DOHH2 (cell line): ENCODE measurements at regions not wholly inside any gene's neighbourhood (a gene's known extent, or its start where the extent isn't known, plus 50 kb on each side); places are given as distances from the start of the nearest gene placed in this dataset.

Experiments
- H3F3A ChIP-seq: fragments of 200-600 bp; sonication (generic), shearing (Covaris generic); 2 replicates; pipeline ENCODE4 v1.6.0; 2016; ENCODE audit warnings: antibody characterized with exemption, mild to moderate bottlenecking; ENCODE audit not compliant: control insufficient read depth, insufficient read depth
- H3K27ac ChIP-seq: fragments of 200-600 bp; sonication (generic); 2 replicates; pipeline ENCODE4 v1.5.1; 2014; ENCODE audit warnings: low read depth, mild to moderate bottlenecking, low read length, moderate library complexity
- H3K27me3 ChIP-seq: fragments of 200-600 bp; sonication (generic); 2 replicates; pipeline ENCODE4 v1.6.1; 2014; ENCODE audit warnings: mild to moderate bottlenecking, low read length, mixed read lengths; ENCODE audit not compliant: control insufficient read depth
- H3K36me3 ChIP-seq: fragments of 200-600 bp; sonication (generic); 2 replicates; pipeline ENCODE4 v1.6.1; 2014; ENCODE audit warnings: mild to moderate bottlenecking, low read length, moderate library complexity, mixed read lengths; ENCODE audit not compliant: control insufficient read depth
- H3K4me1 ChIP-seq: fragments of 200-600 bp; sonication (generic); 2 replicates; pipeline ENCODE4 v1.6.1; 2014; ENCODE audit warnings: mild to moderate bottlenecking, low read length, mixed read lengths; ENCODE audit not compliant: control insufficient read depth
- H3K4me2 ChIP-seq: fragments of 200-600 bp; sonication (generic); 2 replicates; pipeline ENCODE4 v1.6.0; 2014; ENCODE audit warnings: mild to moderate bottlenecking, low read length, moderate library complexity
- H3K4me3 ChIP-seq: fragments of 200-600 bp; sonication (generic); 2 replicates; pipeline ENCODE4 v1.5.1; 2014; ENCODE audit warnings: mild to moderate bottlenecking, low read length, mixed read lengths
- H3K79me2 ChIP-seq: fragments of 200-600 bp; sonication (generic); 2 replicates; pipeline ENCODE4 v1.6.1; 2014; ENCODE audit warnings: mild to moderate bottlenecking, low read length, mixed read lengths; ENCODE audit not compliant: control insufficient read depth
- H3K9me2 ChIP-seq: fragments of 200-600 bp; sonication (generic); replicated peaks from 2 replicates; pipeline ENCODE4 v1.6.1; 2014; ENCODE audit warnings: mild to moderate bottlenecking, low read length, mixed read lengths; ENCODE audit not compliant: control insufficient read depth
- H3K9me3 ChIP-seq: fragments of 200-600 bp; sonication (generic); 2 replicates; pipeline ENCODE4 v1.6.1; 2014; ENCODE audit warnings: antibody characterized with exemption, low read length, mixed read lengths; ENCODE audit not compliant: control insufficient read depth, insufficient read depth
- H4K20me1 ChIP-seq: fragments of 200-600 bp; sonication (generic); 2 replicates; pipeline ENCODE4 v1.6.0; 2014; ENCODE audit warnings: low read depth, mild to moderate bottlenecking, antibody characterized with exemption, low read length, moderate library complexity; ENCODE audit not compliant: control insufficient read depth, insufficient read depth
- CTCF ChIP-seq: fragments of 200-600 bp; sonication (generic); IDR thresholded peaks from one replicate; pipeline ENCODE4 v1.5.1; 2014; ENCODE audit warnings: antibody characterized with exemption, mild to moderate bottlenecking, low read depth, low read length; ENCODE audit not compliant: poor library complexity, severe bottlenecking
- EZH2phosphoT487 ChIP-seq: fragments of 200-600 bp; sonication (generic); IDR thresholded peaks from 2 replicates; pipeline ENCODE4 v1.6.1; 2017; ENCODE audit warnings: borderline replicate concordance, mild to moderate bottlenecking, antibody characterized with exemption, low read length, moderate library complexity, mixed read lengths

GRCh38 chr14:82060219-82060618 is 526.6 kb upstream of the SEL1L start:
- Histone ChIP-seq H3K4me2 (no peak overlapping the region), H4K20me1 (no peaks in the 10 kb centered on the region), H3K27ac (no peak overlapping the region), H3K9me2 (no peaks in the 10 kb centered on the region), H3F3A (no peaks in the 10 kb centered on the region), H3K79me2 (no peaks in the 10 kb centered on the region), H3K36me3 (no peaks in the 10 kb centered on the region), H3K9me3 (no peaks in the 10 kb centered on the region), H3K27me3 (no peaks in the 10 kb centered on the region), H3K4me1 (no peaks in the 10 kb centered on the region), H3K4me3 (no peak overlapping the region)
- no peak for TF ChIP-seq CTCF
- no peak for TF ChIP-seq EZH2phosphoT487

- Histone ChIP-seq H3K4me3 (no peak overlapping the region), H3K9me2 (no peaks in the 10 kb centered on the region), H3F3A (no peaks in the 10 kb centered on the region), H3K4me2 (no peak overlapping the region), H4K20me1 (no peaks in the 10 kb centered on the region), H3K27ac (no peak overlapping the region), H3K27me3 (no peaks in the 10 kb centered on the region), H3K9me3 (no peaks in the 10 kb centered on the region), H3K4me1 (no peaks in the 10 kb centered on the region), H3K79me2 (no peaks in the 10 kb centered on the region), H3K36me3 (no peaks in the 10 kb centered on the region)
- TF ChIP-seq CTCF = no peak
- no peak for TF ChIP-seq EZH2phosphoT487
Measured at GRCh38 chr14:82067221-82067875, 533.7 kb upstream of the SEL1L start.

GRCh38 chr14:82070040-82070439 is 536.4 kb upstream of the SEL1L start:
- H3K36me3 ChIP-seq = no peaks in the 10 kb centered on the region
- H4K20me1 ChIP-seq = no peaks in the 10 kb centered on the region
- H3K27me3 ChIP-seq = no peaks in the 10 kb centered on the region
- no peaks in the 10 kb centered on the region for H3K4me1 ChIP-seq
- no peaks in the 10 kb centered on the region for H3F3A ChIP-seq
- no peaks in the 10 kb centered on the region for H3K9me3 ChIP-seq
- no peaks in the 10 kb centered on the region for H3K9me2 ChIP-seq
- no peak for TF ChIP-seq EZH2phosphoT487
- TF ChIP-seq CTCF = no peak
- H3K4me2 ChIP-seq = no peak overlapping the region
- H3K4me3 ChIP-seq = no peak overlapping the region
- H3K79me2 ChIP-seq = no peaks in the 10 kb centered on the region
- H3K27ac ChIP-seq = no peak overlapping the region
